NCI-H146 treated with DMSO at 0.1 percent for 48 hours (cell line): ENCODE measurements at regions not wholly inside any gene's neighbourhood (a gene's known extent, or its start where the extent isn't known, plus 50 kb on each side); places are given as distances from the start of the nearest gene placed in this dataset.

Experiments used
- DNase-seq: peaks from one replicate; lab custom pipeline; 2025; ENCODE audit not compliant: unreplicated experiment; lab: John Stamatoyannopoulos, UW

- DNase-seq: no peak
These were observed 525.7 kb downstream of the TUSC7 start for GRCh38 chr3:117235304-117235703.

- no peak for DNase-seq
These were observed 529.2 kb downstream of the TUSC7 start for GRCh38 chr3:117238806-117239205.

GRCh38 chr3:117243657-117244056 lies 534.1 kb downstream of the TUSC7 start:
- no peak for DNase-seq

- DNase-seq: no peak
These were observed 537.4 kb downstream of the TUSC7 start for GRCh38 chr3:117246771-117247555.

GRCh38 chr3:117248153-117248552 lies 538.6 kb downstream of the TUSC7 start:
- no peak for DNase-seq

GRCh38 chr3:117252208-117252607 lies 542.6 kb downstream of the TUSC7 start:
- no peak for DNase-seq

GRCh38 chr3:117252651-117253050 lies 543.1 kb downstream of the TUSC7 start:
- no peak for DNase-seq

- no peak for DNase-seq
These were observed 544.1 kb downstream of the TUSC7 start for GRCh38 chr3:117253636-117254035.

GRCh38 chr3:117254985-117255384 lies 545.4 kb downstream of the TUSC7 start:
- no peak for DNase-seq

- DNase-seq: no peak
These were observed 546.2 kb downstream of the TUSC7 start for GRCh38 chr3:117255736-117256135.

- DNase-seq: no peak
These were observed 552.4 kb downstream of the TUSC7 start for GRCh38 chr3:117261983-117262421.

- DNase-seq: no peak
These were observed 553.7 kb downstream of the TUSC7 start for GRCh38 chr3:117263270-117263669.

GRCh38 chr3:117263745-117264144 lies 554.2 kb downstream of the TUSC7 start:
- no peak for DNase-seq

- DNase-seq: no peak
These were observed 554.8 kb downstream of the TUSC7 start for GRCh38 chr3:117264204-117264994.

GRCh38 chr3:117266806-117267205 lies 557.2 kb downstream of the TUSC7 start:
- DNase-seq: no peak

GRCh38 chr3:117268318-117268717 lies 558.7 kb downstream of the TUSC7 start:
- no peak for DNase-seq

GRCh38 chr3:117272274-117272673 lies 562.7 kb downstream of the TUSC7 start:
- no peak for DNase-seq

GRCh38 chr3:117272876-117273523 lies 563.4 kb downstream of the TUSC7 start:
- DNase-seq: no peak

GRCh38 chr3:117277816-117278215 lies 568.2 kb downstream of the TUSC7 start:
- no peak for DNase-seq

GRCh38 chr3:117278424-117279190 lies 569.0 kb downstream of the TUSC7 start:
- no peak for DNase-seq

- no peak for DNase-seq
These were observed 571.8 kb downstream of the TUSC7 start for GRCh38 chr3:117281371-117281770.
